DMS153 treated with DMSO at 0.1 percent for 48 hours (cell line): ENCODE measurements at regions not wholly inside any gene's neighbourhood (a gene's known extent, or its start where the extent isn't known, plus 50 kb on each side); places are given as distances from the start of the nearest gene placed in this dataset.

Source experiments
- DNase-seq: peaks from one replicate; lab custom pipeline; 2025; ENCODE audit not compliant: unreplicated experiment; lab: John Stamatoyannopoulos, UW

- no peak for DNase-seq
Observed at GRCh38 chr11:45448561-45448960, 162.4 kb upstream of the SYT13 start.

GRCh38 chr11:45446998-45447397 lies 160.9 kb upstream of the SYT13 start:
- no peak for DNase-seq

DNA sequence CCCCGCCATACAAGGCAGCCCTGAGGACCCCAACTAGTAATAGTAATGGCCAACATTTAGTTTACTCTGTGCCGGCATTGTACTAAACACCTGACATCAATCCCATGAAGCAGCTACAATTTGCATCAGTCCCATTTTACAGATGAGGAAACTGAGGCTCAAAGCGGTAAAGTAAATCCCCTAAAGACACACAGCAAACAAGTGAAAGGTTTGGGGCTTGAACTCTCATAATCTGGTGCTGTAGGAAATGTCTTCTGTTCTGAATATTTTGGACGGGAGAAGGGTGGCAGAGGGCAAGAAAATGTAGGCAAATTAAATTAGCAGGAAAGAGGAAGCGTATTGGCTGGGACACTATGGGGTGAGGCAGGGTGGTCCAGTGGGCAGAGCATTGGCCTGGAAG lies 160.3 kb upstream of the SYT13 start:
- no peak for DNase-seq

GRCh38 chr11:45444796-45445195 lies 158.7 kb upstream of the SYT13 start:
- no peak for DNase-seq

DNA sequence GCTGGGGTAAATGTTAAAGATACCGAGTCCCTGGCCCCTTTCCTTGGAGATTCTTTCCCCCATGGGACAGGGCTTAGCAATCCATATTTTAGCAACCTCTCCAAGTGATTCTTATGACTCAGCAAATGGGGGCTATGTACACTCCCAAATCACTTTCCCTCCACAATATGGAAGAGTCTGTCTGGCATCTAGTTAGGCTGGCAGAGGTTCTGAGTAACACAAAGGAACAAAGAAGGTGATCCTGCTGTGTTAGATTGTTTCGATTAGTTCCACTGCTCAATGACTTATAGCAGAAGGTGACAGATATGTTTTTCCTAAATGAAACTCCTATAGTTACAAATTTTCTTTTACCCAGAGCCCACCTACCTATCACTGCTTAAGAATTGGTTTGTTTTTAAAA lies 154.0 kb upstream of the SYT13 start:
- DNase-seq = no peak

GRCh38 chr11:45436966-45437365 lies 150.8 kb upstream of the SYT13 start:
- no peak for DNase-seq

DNA sequence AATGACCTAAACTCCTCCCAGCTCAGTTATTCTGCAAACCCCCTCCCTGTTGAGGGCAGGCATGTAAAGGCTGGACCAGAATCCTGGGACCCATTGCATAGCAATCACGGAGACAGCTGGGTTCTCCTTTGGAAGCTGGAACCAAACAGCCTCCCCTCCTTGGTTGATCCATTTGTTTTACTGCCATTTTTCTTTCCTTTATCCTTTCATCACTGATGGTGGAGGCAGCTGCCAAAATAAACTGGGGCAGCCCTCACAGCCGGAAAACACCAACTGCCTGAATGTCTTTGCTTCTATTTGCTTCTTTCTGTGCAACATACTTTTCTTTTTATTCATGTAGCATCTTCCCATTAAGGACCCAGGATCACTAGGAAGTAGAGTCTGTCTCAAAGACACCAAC lies 150.0 kb upstream of the SYT13 start:
- DNase-seq = no peak

GRCh38 chr11:45435706-45436105 lies 149.6 kb upstream of the SYT13 start:
- no peak for DNase-seq

DNA sequence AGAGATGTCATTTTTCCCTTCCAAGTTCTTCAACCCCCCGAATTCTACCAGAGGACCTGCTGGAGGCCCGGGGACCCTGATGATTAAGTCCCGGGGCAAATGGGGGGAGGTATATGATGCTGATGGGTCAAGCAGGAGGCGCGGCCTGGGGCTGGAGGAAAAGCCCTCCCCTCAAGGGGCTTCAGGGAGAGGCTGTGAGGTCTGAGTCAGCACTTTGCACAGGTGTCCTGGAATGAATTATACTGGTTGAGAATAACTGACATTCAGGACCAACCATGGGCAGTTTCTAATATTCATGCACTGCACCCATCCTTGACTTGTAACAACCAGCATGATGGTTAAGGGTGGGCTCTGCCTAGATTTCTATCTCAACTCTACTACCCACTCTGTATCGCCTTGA lies 146.8 kb upstream of the SYT13 start:
- no peak for DNase-seq

GRCh38 chr11:45432100-45432499 lies 146.0 kb upstream of the SYT13 start:
- DNase-seq = no peak

GRCh38 chr11:45431046-45432018 lies 145.2 kb upstream of the SYT13 start:
- DNase-seq = no peak

GRCh38 chr11:45430361-45430760 lies 144.2 kb upstream of the SYT13 start:
- DNase-seq = no peak

GRCh38 chr11:45429719-45430118 lies 143.6 kb upstream of the SYT13 start:
- no peak for DNase-seq

- DNase-seq = no peak
Observed at GRCh38 chr11:45428541-45429230, 142.5 kb upstream of the SYT13 start.

DNA sequence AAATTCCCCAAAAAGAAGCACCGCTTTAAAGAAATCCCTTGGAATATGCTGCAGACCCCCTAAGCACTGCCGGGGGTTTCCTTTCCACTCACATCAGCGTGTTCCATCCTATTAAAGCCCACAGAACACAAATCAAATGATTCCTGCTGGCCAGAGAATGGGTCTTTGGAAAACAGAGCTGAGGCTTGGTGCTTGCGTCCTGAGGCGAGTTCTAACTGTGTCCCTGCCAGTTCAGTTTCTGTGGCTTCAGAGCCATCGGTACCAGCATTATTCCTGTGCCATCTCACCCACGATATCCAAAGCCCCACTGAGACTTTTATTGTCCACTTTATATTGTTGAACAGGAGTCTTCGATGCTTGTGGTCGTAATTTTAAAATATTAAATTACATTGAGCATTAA lies 142.0 kb upstream of the SYT13 start:
- DNase-seq = no peak

GRCh38 chr11:45424411-45425180 lies 138.5 kb upstream of the SYT13 start:
- no peak for DNase-seq

- DNase-seq = no peak
Observed at GRCh38 chr11:45423475-45424120, 137.5 kb upstream of the SYT13 start.

DNA sequence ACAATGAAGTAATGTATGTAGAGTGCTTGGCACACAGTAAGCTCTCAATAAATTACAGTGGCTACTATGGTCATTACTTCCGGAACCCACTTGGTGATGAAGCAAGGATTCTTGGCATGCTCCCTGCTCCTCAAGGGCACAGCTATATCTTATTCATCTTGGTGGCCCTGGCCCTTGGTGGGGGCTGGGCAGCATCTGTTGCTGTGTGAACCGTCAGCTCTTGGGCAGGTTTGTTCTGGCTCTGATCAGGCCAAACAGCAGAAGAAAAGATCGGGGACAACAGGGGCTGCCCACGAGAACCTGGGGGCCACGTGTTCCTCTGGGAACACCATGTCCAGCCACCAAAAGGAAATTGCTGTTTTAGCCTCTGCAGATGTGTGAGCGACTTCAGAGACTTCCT lies 136.9 kb upstream of the SYT13 start:
- DNase-seq = no peak

DNA sequence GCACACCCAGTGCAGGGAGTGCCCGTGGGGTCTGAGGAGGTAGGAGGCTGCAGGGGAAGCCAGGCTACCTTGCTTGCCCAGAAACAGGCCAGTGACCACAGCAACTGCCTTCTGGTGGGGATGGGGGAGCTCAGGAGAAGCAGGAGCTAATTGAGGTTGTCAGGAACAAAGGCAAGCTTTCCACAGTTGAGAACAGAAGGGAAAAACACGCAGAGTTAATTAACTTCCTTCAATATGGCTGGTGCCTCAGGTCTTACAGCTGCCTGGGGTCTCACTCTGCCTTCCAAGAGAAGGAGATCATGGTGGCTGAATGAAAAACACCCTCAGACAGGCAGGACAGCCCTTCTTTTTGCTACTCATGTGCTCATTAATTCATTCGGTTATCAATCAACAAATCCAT lies 127.9 kb upstream of the SYT13 start:
- DNase-seq = no peak

DNA sequence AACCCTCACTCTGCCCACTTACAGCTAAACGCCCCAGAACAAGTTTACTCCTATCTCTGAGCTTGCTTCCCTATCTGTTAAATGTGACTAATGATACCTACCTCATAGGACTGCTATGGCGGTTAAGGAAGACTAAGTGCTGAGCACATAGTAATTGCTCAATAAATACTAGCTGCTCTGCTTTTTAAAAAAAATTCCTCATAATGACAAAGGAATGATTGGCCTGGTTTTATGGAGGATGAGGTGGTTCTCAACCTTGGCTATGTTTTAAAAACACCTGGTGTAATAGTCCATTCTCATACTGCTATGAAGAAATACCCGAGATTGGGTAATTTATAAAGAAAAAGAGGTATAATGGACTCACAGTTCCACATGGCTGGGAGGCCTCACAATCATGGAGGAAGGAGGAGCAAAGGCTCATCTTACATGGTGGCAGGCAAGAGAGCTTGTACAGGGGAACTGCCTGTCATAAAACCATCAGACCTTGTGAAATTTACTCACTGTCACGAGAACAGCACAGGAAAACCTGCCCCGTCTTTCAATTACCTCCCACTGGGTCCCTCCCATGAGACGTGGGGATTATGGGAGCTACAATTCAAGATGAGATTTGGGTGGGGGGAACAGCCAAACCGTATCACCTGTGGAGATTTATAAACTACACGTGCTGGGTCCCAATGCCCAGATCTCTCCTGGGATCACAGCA lies 127.2 kb upstream of the SYT13 start:
- no peak for DNase-seq
